Breast epithelium (tissue), 4 donors: ENCODE measurements at regions not wholly inside any gene's neighbourhood (a gene's known extent, or its start where the extent isn't known, plus 50 kb on each side); places are given as distances from the start of the nearest gene placed in this dataset.

Experiments used
- DNase-seq, 2 donors: peaks; one replicate each; pipeline ENCODE4 v3.0.0-alpha.2; 2019; ENCODE audit warnings: low spot score in 2 of 2
- H3K27ac ChIP-seq, 2 donors: fragments of 200-600 bp; sonication (generic) in 1 of 2; one replicate each; pipeline ENCODE4 v1.5.1; 2016 to 2019; ENCODE audit warnings: mild to moderate bottlenecking in 1 of 2
- H3K27me3 ChIP-seq, 2 donors: fragments of 200-600 bp; sonication (generic) in 1 of 2; one replicate each; pipeline versions ENCODE4 v1.5.1 to v1.6.0; 2017 to 2019; ENCODE audit warnings: control low read depth in 1 of 2, mild to moderate bottlenecking in 1 of 2
- H3K36me3 ChIP-seq: fragments of 200-600 bp; one replicate; pipeline ENCODE4 v1.5.1; 2019
- H3K4me1 ChIP-seq, 2 donors: fragments of 200-600 bp; sonication (generic); one replicate each; pipeline ENCODE4 v1.5.1; 2016 to 2019; ENCODE audit warnings: control low read depth in 1 of 2
- H3K4me3 ChIP-seq, 3 donors: fragments of 200-600 bp; sonication (generic); 1 replicate in 2 of 3; 2 replicates in 1 of 3; pipeline ENCODE4 v1.5.1; 2016 to 2019; ENCODE audit warnings: mild to moderate bottlenecking in 3 of 3, moderate library complexity in 2 of 3
- H3K9me3 ChIP-seq, 2 donors: fragments of 200-600 bp; sonication (generic) in 1 of 2; one replicate each; pipeline ENCODE4 v1.5.1; 2016 to 2019; ENCODE audit warnings: control low read depth in 1 of 2
- CTCF ChIP-seq, 3 donors: fragments of 450-650 bp; IDR thresholded peaks; one replicate each; pipeline ENCODE4 v1.5.1; 2016 to 2017; ENCODE audit warnings: antibody characterized with exemption in 3 of 3, mild to moderate bottlenecking in 3 of 3, moderate library complexity in 3 of 3
- POLR2A ChIP-seq: fragments of 450-650 bp; IDR thresholded peaks from one replicate; pipeline ENCODE4 v1.6.1; 2016; ENCODE audit warnings: antibody characterized with exemption, mild to moderate bottlenecking, moderate library complexity
- POLR2AphosphoS5 ChIP-seq, 3 donors: sonication (generic); formaldehyde crosslinking; IDR thresholded peaks; one replicate each; pipeline ENCODE4 v1.6.1; 2017; ENCODE audit warnings: antibody characterized with exemption in 3 of 3
- intact Hi-C: fragments of 100-400 bp; cut with DNase I; formaldehyde crosslinking; loops from one replicate; pipeline ENCODE4 v1.15.1; 2023; ENCODE audit warnings: low total_unique reads

DNA sequence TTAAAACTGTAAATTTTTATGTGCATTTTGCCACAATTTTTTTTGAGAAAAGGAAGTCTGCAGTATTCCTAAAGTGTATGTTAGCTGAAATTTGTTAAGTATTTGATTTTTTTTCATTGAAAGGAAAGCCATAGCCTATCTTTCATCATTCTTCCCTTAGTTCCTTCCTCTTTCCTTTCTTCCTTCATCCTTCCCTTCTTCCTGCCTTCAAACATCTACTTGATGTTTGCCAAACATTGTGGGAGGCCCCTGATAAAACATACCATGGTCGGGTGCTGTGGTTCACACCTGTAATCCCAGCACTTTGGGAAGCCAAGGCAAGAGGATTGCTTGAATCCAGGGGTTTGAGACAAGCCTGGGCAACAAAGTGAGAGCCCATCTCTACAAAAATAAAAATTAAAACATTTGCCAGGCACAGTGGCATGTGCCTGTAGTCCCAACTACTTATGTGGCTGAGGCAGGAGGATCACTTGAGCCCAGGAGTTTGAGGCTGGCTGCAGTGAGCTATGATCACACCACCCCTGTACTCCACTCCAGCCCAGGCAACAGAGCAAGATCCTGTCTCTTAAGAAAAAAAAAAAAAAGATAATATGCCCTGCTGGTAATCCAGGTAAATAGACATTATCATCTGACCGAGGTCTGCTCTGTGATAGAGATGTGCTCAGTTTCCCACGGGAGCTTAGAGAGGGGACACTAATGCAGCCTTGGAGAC lies 62.9 kb upstream of the FOXN2 start:
- Histone ChIP-seq H3K4me1 (no peaks in the 10 kb centered on the region), H3K27me3 (no peaks in the 10 kb centered on the region), H3K4me3 (no peak overlapping the region), H3K27ac (no peak overlapping the region), H3K36me3 (no peaks in the 10 kb centered on the region), H3K9me3 (no peaks in the 10 kb centered on the region)
- intact Hi-C loops = no loop called here
- no peak for DNase-seq
- TF ChIP-seq POLR2A (no peak), POLR2AphosphoS5 (IDR thresholded peaks at IDR 0.05) (no peak), CTCF (IDR thresholded peaks at IDR 0.05) (no peak)

- intact Hi-C loops = no loop called here
- no peak for DNase-seq
- H3K27me3 ChIP-seq = no peaks in the 10 kb centered on the region
Measured at GRCh38 chr2:48253301-48253700, 61.2 kb upstream of the FOXN2 start.

GRCh38 chr2:48254839-48255238 lies 59.6 kb upstream of the FOXN2 start:
- no peak for DNase-seq
- Histone ChIP-seq H3K9me3 (no peaks in the 10 kb centered on the region), H3K4me3 (no peak overlapping the region), H3K27me3 (no peaks in the 10 kb centered on the region), H3K4me1 (no peaks in the 10 kb centered on the region), H3K36me3 (no peaks in the 10 kb centered on the region), H3K27ac (no peak overlapping the region)
- intact Hi-C loops = no loop called here
- no peak for TF ChIP-seq POLR2AphosphoS5 (IDR thresholded peaks at IDR 0.05)
- no peak for TF ChIP-seq POLR2A
- TF ChIP-seq CTCF (IDR thresholded peaks at IDR 0.05) = no peak

More at GRCh38 chr2:48253301-48253700, 61.2 kb upstream of the FOXN2 start:
- no peak overlapping the region for H3K27ac ChIP-seq
- H3K4me1 ChIP-seq = no peaks in the 10 kb centered on the region
- TF ChIP-seq CTCF (IDR thresholded peaks at IDR 0.05) = no peak
- TF ChIP-seq POLR2AphosphoS5 (IDR thresholded peaks at IDR 0.05) = no peak
- TF ChIP-seq POLR2A = no peak
- H3K9me3 ChIP-seq = no peaks in the 10 kb centered on the region
- H3K36me3 ChIP-seq = no peaks in the 10 kb centered on the region
- H3K4me3 ChIP-seq = no peak overlapping the region

- intact Hi-C loops = no loop called here
- no peaks in the 10 kb centered on the region for H3K9me3 ChIP-seq
- no peaks in the 10 kb centered on the region for H3K27me3 ChIP-seq
- H3K4me1 ChIP-seq = no peaks in the 10 kb centered on the region
- H3K4me3 ChIP-seq = no peak overlapping the region
- no peak overlapping the region for H3K27ac ChIP-seq
- no peak for DNase-seq
- TF ChIP-seq CTCF (IDR thresholded peaks at IDR 0.05) (no peak), POLR2AphosphoS5 (IDR thresholded peaks at IDR 0.05) (no peak), POLR2A (no peak)
- H3K36me3 ChIP-seq = no peaks in the 10 kb centered on the region
Measured at GRCh38 chr2:48257456-48257855, 57.0 kb upstream of the FOXN2 start.

- Histone ChIP-seq H3K4me3 (no peak overlapping the region), H3K4me1 (no peaks in the 10 kb centered on the region), H3K36me3 (no peaks in the 10 kb centered on the region), H3K27me3 (no peaks in the 10 kb centered on the region), H3K27ac (no peak overlapping the region), H3K9me3 (no peaks in the 10 kb centered on the region)
- intact Hi-C loops = no loop called here
- DNase-seq = no peak
- no peak for TF ChIP-seq POLR2A
- TF ChIP-seq CTCF (IDR thresholded peaks at IDR 0.05) = no peak
- TF ChIP-seq POLR2AphosphoS5 (IDR thresholded peaks at IDR 0.05) = no peak
Measured at GRCh38 chr2:48258481-48259149, 55.9 kb upstream of the FOXN2 start.
